ENCODE measurements at regions not wholly inside any gene's neighbourhood (a gene's known extent, or its start where the extent isn't known, plus 50 kb on each side); places are given as distances from the start of the nearest gene placed in this dataset.

DNA sequence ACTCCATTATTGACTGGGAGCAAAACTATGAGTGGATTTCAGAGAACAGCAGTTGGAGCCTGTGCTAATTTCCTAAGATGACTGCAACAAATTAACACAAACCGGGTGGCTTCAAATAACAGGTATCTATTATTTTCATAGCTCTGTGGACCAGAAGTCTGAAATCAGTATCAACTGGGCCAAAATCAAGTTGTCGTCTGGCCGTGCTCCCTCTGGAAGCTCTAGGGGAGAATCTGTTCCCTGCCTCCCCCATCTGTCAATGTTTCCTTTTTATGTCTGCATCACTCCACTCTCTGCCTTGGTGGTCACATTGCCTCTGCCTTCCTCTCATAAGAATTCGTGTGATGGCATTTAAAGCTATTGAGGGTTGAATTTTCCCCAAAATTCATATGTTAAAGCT, 269.8 kb downstream of the TMX3 start:
- TF ChIP-seq, protein P1, sequence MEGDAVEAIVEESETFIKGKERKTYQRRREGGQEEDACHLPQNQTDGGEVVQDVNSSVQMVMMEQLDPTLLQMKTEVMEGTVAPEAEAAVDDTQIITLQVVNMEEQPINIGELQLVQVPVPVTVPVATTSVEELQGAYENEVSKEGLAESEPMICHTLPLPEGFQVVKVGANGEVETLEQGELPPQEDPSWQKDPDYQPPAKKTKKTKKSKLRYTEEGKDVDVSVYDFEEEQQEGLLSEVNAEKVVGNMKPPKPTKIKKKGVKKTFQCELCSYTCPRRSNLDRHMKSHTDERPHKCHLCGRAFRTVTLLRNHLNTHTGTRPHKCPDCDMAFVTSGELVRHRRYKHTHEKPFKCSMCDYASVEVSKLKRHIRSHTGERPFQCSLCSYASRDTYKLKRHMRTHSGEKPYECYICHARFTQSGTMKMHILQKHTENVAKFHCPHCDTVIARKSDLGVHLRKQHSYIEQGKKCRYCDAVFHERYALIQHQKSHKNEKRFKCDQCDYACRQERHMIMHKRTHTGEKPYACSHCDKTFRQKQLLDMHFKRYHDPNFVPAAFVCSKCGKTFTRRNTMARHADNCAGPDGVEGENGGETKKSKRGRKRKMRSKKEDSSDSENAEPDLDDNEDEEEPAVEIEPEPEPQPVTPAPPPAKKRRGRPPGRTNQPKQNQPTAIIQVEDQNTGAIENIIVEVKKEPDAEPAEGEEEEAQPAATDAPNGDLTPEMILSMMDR (IDR thresholded peaks at IDR 0.05; ENCODE audit: low read length) = no peak
- TF ChIP-seq EZH2 (IDR thresholded peaks at IDR 0.05; ENCODE audit: borderline replicate concordance, low read length) = no peak
- no peaks in the 10 kb centered on the region for H3K36me3 ChIP-seq (ENCODE audit: insufficient read depth, low read length)
- no peaks in the 10 kb centered on the region for H3K27me3 ChIP-seq (ENCODE audit: insufficient read depth, low read length)
- H3K79me2 ChIP-seq (ENCODE audit: insufficient read depth, low read length) = no peaks in the 10 kb centered on the region
- no peaks in the 10 kb centered on the region for H4K20me1 ChIP-seq (ENCODE audit: insufficient read depth, low read length)
- no peak overlapping the region for H3K4me2 ChIP-seq (ENCODE audit: low read length)
- H3K9ac ChIP-seq (ENCODE audit: low read length) = no peak overlapping the region
- no peaks in the 10 kb centered on the region for H3F3A ChIP-seq (ENCODE audit: insufficient read depth, low read length)
- no peak overlapping the region for H3K27ac ChIP-seq (ENCODE audit: low read depth, low read length, poor library complexity, severe bottlenecking)
- H3K9me2 ChIP-seq (ENCODE audit: low read depth, low read length) = no peaks in the 10 kb centered on the region
- no peak overlapping the region for H3K4me3 ChIP-seq (ENCODE audit: low read depth, low read length, poor library complexity, severe bottlenecking)
- no peaks in the 10 kb centered on the region for H3K9me3 ChIP-seq (ENCODE audit: low read length)
- no peak overlapping the region for H2AFZ ChIP-seq (ENCODE audit: low read length)
- H3K4me1 ChIP-seq (ENCODE audit: insufficient read depth, low read length, severe bottlenecking) = no peaks in the 10 kb centered on the region

DNA sequence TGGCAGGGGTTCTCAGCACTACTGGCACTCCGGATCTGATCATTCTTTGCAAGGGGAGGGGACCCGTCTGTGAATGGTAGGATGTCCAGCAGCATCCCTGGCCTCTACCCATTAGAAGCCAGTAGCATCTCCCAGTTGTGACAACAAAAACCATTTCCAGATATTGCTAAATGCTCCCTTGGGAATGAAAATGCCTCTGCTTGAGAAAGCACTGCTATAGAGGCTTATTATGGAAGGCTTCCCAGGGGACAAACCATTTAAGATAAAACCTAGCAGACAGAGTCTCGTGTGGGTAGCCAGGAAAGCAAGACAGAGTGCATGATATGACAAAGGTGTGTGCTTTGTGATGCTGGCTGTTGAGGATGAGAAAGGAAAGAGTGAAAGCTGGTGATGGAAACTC, 273.7 kb downstream of the TMX3 start:
- no peak overlapping the region for H3K9ac ChIP-seq (ENCODE audit: low read length)
- H3K27ac ChIP-seq (ENCODE audit: low read depth, low read length, poor library complexity, severe bottlenecking) = no peak overlapping the region
- H2AFZ ChIP-seq (ENCODE audit: low read length) = no peak overlapping the region
- no peaks in the 10 kb centered on the region for H4K20me1 ChIP-seq (ENCODE audit: insufficient read depth, low read length)
- H3K27me3 ChIP-seq (ENCODE audit: insufficient read depth, low read length) = no peaks in the 10 kb centered on the region
- H3K79me2 ChIP-seq (ENCODE audit: insufficient read depth, low read length) = no peaks in the 10 kb centered on the region
- no peaks in the 10 kb centered on the region for H3K4me1 ChIP-seq (ENCODE audit: insufficient read depth, low read length, severe bottlenecking)
- no peaks in the 10 kb centered on the region for H3K36me3 ChIP-seq (ENCODE audit: insufficient read depth, low read length)
- H3F3A ChIP-seq (ENCODE audit: insufficient read depth, low read length) = no peaks in the 10 kb centered on the region
- H3K9me2 ChIP-seq (ENCODE audit: low read depth, low read length) = no peaks in the 10 kb centered on the region
- no peak overlapping the region for H3K4me2 ChIP-seq (ENCODE audit: low read length)
- no peaks in the 10 kb centered on the region for H3K9me3 ChIP-seq (ENCODE audit: low read length)
- no peak overlapping the region for H3K4me3 ChIP-seq (ENCODE audit: low read depth, low read length, poor library complexity, severe bottlenecking)
- TF ChIP-seq EZH2 (IDR thresholded peaks at IDR 0.05; ENCODE audit: borderline replicate concordance, low read length) = no peak
- TF ChIP-seq, protein P1 (IDR thresholded peaks at IDR 0.05; ENCODE audit: low read length) = no peak

DNA sequence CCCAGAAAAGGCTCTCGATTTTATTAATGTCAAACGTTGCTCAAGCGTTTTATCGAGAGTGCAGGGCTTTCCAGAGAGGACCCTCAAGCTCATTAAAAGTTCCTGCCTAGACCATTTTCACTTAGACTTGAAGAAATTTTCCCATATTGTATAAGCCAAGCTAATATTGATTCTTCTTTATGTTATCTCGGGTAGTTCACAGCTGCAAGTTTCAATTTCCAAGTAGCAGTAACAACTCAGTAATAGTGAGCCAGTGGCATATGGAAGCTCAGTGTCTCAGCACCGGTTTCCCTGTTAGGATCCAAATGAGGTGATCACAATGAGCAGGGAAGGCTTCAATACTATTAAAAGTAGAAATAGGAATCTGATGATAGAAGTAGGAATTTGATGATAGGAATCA, 274.5 kb downstream of the TMX3 start:
- Histone ChIP-seq H2AFZ (ENCODE audit: low read length) (no peak overlapping the region), H3K36me3 (ENCODE audit: insufficient read depth, low read length) (no peaks in the 10 kb centered on the region), H3K4me3 (ENCODE audit: low read depth, low read length, poor library complexity, severe bottlenecking) (no peak overlapping the region), H3K9me3 (ENCODE audit: low read length) (no peaks in the 10 kb centered on the region), H3K79me2 (ENCODE audit: insufficient read depth, low read length) (no peaks in the 10 kb centered on the region), H3F3A (ENCODE audit: insufficient read depth, low read length) (no peaks in the 10 kb centered on the region), H3K27ac (ENCODE audit: low read depth, low read length, poor library complexity, severe bottlenecking) (no peak overlapping the region), H3K4me2 (ENCODE audit: low read length) (no peak overlapping the region), H4K20me1 (ENCODE audit: insufficient read depth, low read length) (no peaks in the 10 kb centered on the region), H3K9ac (ENCODE audit: low read length) (no peak overlapping the region), H3K27me3 (ENCODE audit: insufficient read depth, low read length) (no peaks in the 10 kb centered on the region), H3K4me1 (ENCODE audit: insufficient read depth, low read length, severe bottlenecking) (no peaks in the 10 kb centered on the region), H3K9me2 (ENCODE audit: low read depth, low read length) (no peaks in the 10 kb centered on the region)
- TF ChIP-seq EZH2 (IDR thresholded peaks at IDR 0.05; ENCODE audit: borderline replicate concordance, low read length) = no peak
- TF ChIP-seq, protein P1 (IDR thresholded peaks at IDR 0.05; ENCODE audit: low read length) = no peak

All from OCI-LY1 (cell line).